H9 (cell line): ENCODE measurements at regions not wholly inside any gene's neighbourhood (a gene's known extent, or its start where the extent isn't known, plus 50 kb on each side); places are given as distances from the start of the nearest gene placed in this dataset.

Source experiments
- DNase-seq: peaks from one replicate; pipeline ENCODE4 v3.0.0-alpha.2; 2017
- H2AFZ ChIP-seq: one replicate; pipeline ENCODE4 v1.6.1; 2013; ENCODE audit warnings: mild to moderate bottlenecking, low read length, control low read depth, moderate library complexity
- H2AK5ac ChIP-seq: 2 replicates; pipeline ENCODE4 v1.6.1; 2013; ENCODE audit warnings: low read length, control low read depth, mixed read lengths; ENCODE audit not compliant: insufficient read length
- H2BK120ac ChIP-seq: one replicate; pipeline ENCODE4 v1.6.1; 2013; ENCODE audit warnings: low read depth, mild to moderate bottlenecking, low read length, control low read depth, inconsistent platforms; ENCODE audit not compliant: poor library complexity, severe bottlenecking
- H2BK12ac ChIP-seq: 2 replicates; pipeline ENCODE4 v1.6.1; 2013; ENCODE audit warnings: low read length, control low read depth, mixed read lengths, low read depth; ENCODE audit not compliant: insufficient read length
- H2BK15ac ChIP-seq: 2 replicates; pipeline ENCODE4 v1.6.1; 2013; ENCODE audit warnings: low read depth, low read length, control low read depth
- H2BK20ac ChIP-seq: one replicate; pipeline ENCODE4 v1.6.1; 2013; ENCODE audit warnings: low read depth, mild to moderate bottlenecking, low read length, control low read depth, inconsistent platforms; ENCODE audit not compliant: poor library complexity, severe bottlenecking
- H2BK5ac ChIP-seq: 2 replicates; pipeline ENCODE4 v1.6.1; 2013; ENCODE audit warnings: low read length, control low read depth, mixed read lengths; ENCODE audit not compliant: insufficient read length
- H3K14ac ChIP-seq: 2 replicates; pipeline ENCODE4 v1.6.1; 2013; ENCODE audit warnings: low read length, control low read depth; ENCODE audit not compliant: insufficient read depth
- H3K18ac ChIP-seq: 2 replicates; pipeline ENCODE4 v1.6.1; 2013; ENCODE audit warnings: low read depth, mild to moderate bottlenecking, mixed read lengths, low read length, control low read depth; ENCODE audit not compliant: insufficient read length
- H3K23ac ChIP-seq: 2 replicates; pipeline ENCODE4 v1.6.1; 2013; ENCODE audit warnings: low read length, control low read depth, mixed read lengths, low read depth; ENCODE audit not compliant: insufficient read length
- H3K23me2 ChIP-seq: 2 replicates; pipeline ENCODE4 v1.6.1; 2013; ENCODE audit warnings: low read depth, mild to moderate bottlenecking, mixed read lengths, low read length, control low read depth; ENCODE audit not compliant: insufficient read length, poor library complexity, severe bottlenecking
- H3K27ac ChIP-seq: 2 replicates; pipeline ENCODE4 v1.5.1; 2013; ENCODE audit warnings: low read length, control low read depth, mixed read lengths, low read depth; ENCODE audit not compliant: insufficient read length
- H3K27me3 ChIP-seq: 2 replicates; pipeline ENCODE4 v1.6.1; 2013; ENCODE audit warnings: low read length, control low read depth, inconsistent platforms; ENCODE audit not compliant: insufficient read depth
- H3K4ac ChIP-seq: 2 replicates; pipeline ENCODE4 v1.6.1; 2013; ENCODE audit warnings: low read depth, mild to moderate bottlenecking, control low read depth, inconsistent platforms, low read length, moderate library complexity
- H3K4me1 ChIP-seq: 2 replicates; pipeline ENCODE4 v1.6.1; 2013; ENCODE audit warnings: low read length, control low read depth, inconsistent platforms; ENCODE audit not compliant: insufficient read depth
- H3K4me2 ChIP-seq: 2 replicates; pipeline ENCODE4 v1.6.1; 2013; ENCODE audit warnings: low read length, control low read depth, mixed read lengths; ENCODE audit not compliant: insufficient read length, insufficient read depth
- H3K56ac ChIP-seq: 2 replicates; pipeline ENCODE4 v1.6.1; 2013; ENCODE audit warnings: low read depth, mild to moderate bottlenecking, mixed read lengths, low read length, control low read depth; ENCODE audit not compliant: insufficient read length
- H3K79me1 ChIP-seq: 2 replicates; pipeline ENCODE4 v1.6.1; 2013; ENCODE audit warnings: low read depth, mild to moderate bottlenecking, moderate library complexity, low read length, control low read depth, inconsistent platforms; ENCODE audit not compliant: insufficient read depth, poor library complexity, severe bottlenecking
- H3K79me2 ChIP-seq: 2 replicates; pipeline ENCODE4 v1.6.1; 2013; ENCODE audit warnings: low read length, control low read depth, inconsistent platforms; ENCODE audit not compliant: insufficient read depth
- H3K9ac ChIP-seq: 2 replicates; pipeline ENCODE4 v1.6.1; 2013; ENCODE audit warnings: low read length, control low read depth, mixed read lengths; ENCODE audit not compliant: insufficient read length; ENCODE audit errors: extremely low read depth
- H3K9me3 ChIP-seq: one replicate; pipeline ENCODE4 v1.6.1; 2013; ENCODE audit warnings: low read depth, low read length, inconsistent platforms; ENCODE audit not compliant: control insufficient read depth
- H3T11ph ChIP-seq: one replicate; pipeline ENCODE4 v1.6.1; 2013; ENCODE audit warnings: mild to moderate bottlenecking, low read length, control low read depth, inconsistent platforms
- H4K20me1 ChIP-seq: one replicate; pipeline ENCODE4 v1.6.1; 2013; ENCODE audit not compliant: control insufficient read depth, insufficient read length, insufficient read depth
- H4K5ac ChIP-seq: 2 replicates; pipeline ENCODE4 v1.6.1; 2013; ENCODE audit warnings: low read depth, mild to moderate bottlenecking, mixed read lengths, low read length, control low read depth; ENCODE audit not compliant: insufficient read length
- H4K8ac ChIP-seq: replicated peaks from 2 replicates; pipeline ENCODE4 v1.6.1; 2013; ENCODE audit warnings: low read length, control low read depth, mixed read lengths, low read depth; ENCODE audit not compliant: insufficient read length
- H4K91ac ChIP-seq: 2 replicates; pipeline ENCODE4 v1.6.1; 2013; ENCODE audit warnings: low read depth, mild to moderate bottlenecking, moderate library complexity, mixed read lengths, low read length, control low read depth; ENCODE audit not compliant: insufficient read length
- H3K27ac Mint-ChIP-seq, 3 experiments: 2 replicates in 2 of 3; 3 replicates in 1 of 3; pipeline ENCODE4 v1.8.0; 2020 to 2021; ENCODE audit warnings: mixed read lengths in 3 of 3, mild to moderate bottlenecking in 1 of 3, moderate library complexity in 1 of 3
- H3K27me3 Mint-ChIP-seq: 2 replicates; pipeline ENCODE4 v1.8.0; 2021; ENCODE audit warnings: low read depth, mild to moderate bottlenecking, moderate library complexity, mixed read lengths
- H3K36me3 Mint-ChIP-seq, 3 experiments: 2 replicates in 2 of 3; 3 replicates in 1 of 3; pipeline ENCODE4 v1.8.0; 2020 to 2021; ENCODE audit warnings: low read depth in 3 of 3, mixed read lengths in 3 of 3; ENCODE audit not compliant: insufficient read depth in 1 of 3
- H3K4me1 Mint-ChIP-seq, 2 experiments: 2 replicates each; pipeline ENCODE4 v1.8.0; 2020; ENCODE audit warnings: mixed read lengths in 2 of 2
- H3K4me3 Mint-ChIP-seq, 2 experiments: 2 replicates in 1 of 2; 3 replicates in 1 of 2; pipeline ENCODE4 v1.8.0; 2020 to 2021; ENCODE audit warnings: mild to moderate bottlenecking in 2 of 2, mixed read lengths in 2 of 2, moderate library complexity in 1 of 2
- H3K9me3 Mint-ChIP-seq, 2 experiments: 2 replicates in 1 of 2; 3 replicates in 1 of 2; pipeline ENCODE4 v1.8.0; 2020; ENCODE audit warnings: mild to moderate bottlenecking in 2 of 2, mixed read lengths in 2 of 2, moderate library complexity in 1 of 2
- CTCF ChIP-seq: fragments of 200-600 bp; sonication (generic); conservative IDR thresholded peaks from 3 replicates; pipeline ENCODE4 v1.8.0; 2021; ENCODE audit warnings: antibody characterized with exemption, mild to moderate bottlenecking
- WGBS: extraction: QIAGEN DNeasy Blood & Tissue Kit; methylation state at CpG from one replicate; pipeline ENCODE4 v1.1.7; 2013; ENCODE audit warnings: missing lambda C conversion rate, low lambda C conversion rate, mixed read lengths; ENCODE audit not compliant: insufficient read length; ENCODE audit errors: extremely low coverage; 5-methylcytosine and 5-hydroxymethylcytosine counted together

GRCh38 chr15:92829875-92830274 is 70.2 kb upstream of the CHD2 start:
- no peaks in the 10 kb centered on the region for H3K9me3 ChIP-seq

More at GRCh38 chr15:92829875-92830274, 70.2 kb upstream of the CHD2 start:
- H3K4me2 ChIP-seq, result no peak overlapping the region
- H3K56ac ChIP-seq, result no peak overlapping the region
- no peak overlapping the region for H3K23ac ChIP-seq
- WGBS, result no CpG with 5 or more reads among the region's 3 CpGs
- no peak overlapping the region for H4K8ac ChIP-seq
- Mint-ChIP-seq H3K27ac (peak overlapping the region in 2 of 3 experiments; percentile 20 to 51; a peak in 3 of 7 replicates), H3K9me3 (no peaks in the 10 kb centered on the region), H3K4me3 (no peak overlapping the region), H3K36me3 (no peaks in the 10 kb centered on the region), H3K4me1 (peaks cover 41 to 53% of the 10 kb centered on the region in 2 experiments), H3K27me3 (no peaks in the 10 kb centered on the region)
- H3K18ac ChIP-seq, result no peak overlapping the region
- H3K9ac ChIP-seq, result no peak overlapping the region
- no peak overlapping the region for H4K91ac ChIP-seq
- H4K5ac ChIP-seq, result no peak overlapping the region
- H3K27me3 ChIP-seq, result no peaks in the 10 kb centered on the region
- no peak for TF ChIP-seq CTCF
- H2BK5ac ChIP-seq, result no peak overlapping the region
- no peak overlapping the region for H2BK15ac ChIP-seq
- no peak overlapping the region for H3K4ac ChIP-seq
- no peak for DNase-seq
- no peak overlapping the region for H3T11ph ChIP-seq
- H3K79me2 ChIP-seq, result no peaks in the 10 kb centered on the region
- no peak overlapping the region for H3K27ac ChIP-seq
- H2AK5ac ChIP-seq, result no peak overlapping the region
- no peak overlapping the region for H2BK12ac ChIP-seq
- H3K23me2 ChIP-seq, result no peaks in the 10 kb centered on the region
- H2BK120ac ChIP-seq, result no peak overlapping the region
- H2BK20ac ChIP-seq, result no peak overlapping the region
- H3K4me1 ChIP-seq, result peaks cover 11% of the 10 kb centered on the region
- H3K79me1 ChIP-seq, result no peaks in the 10 kb centered on the region
- H2AFZ ChIP-seq, result no peak overlapping the region
- H4K20me1 ChIP-seq, result no peaks in the 10 kb centered on the region
- H3K14ac ChIP-seq, result no peak overlapping the region
